ENCODE measurements at regions not wholly inside any gene's neighbourhood (a gene's known extent, or its start where the extent isn't known, plus 50 kb on each side); places are given as distances from the start of the nearest gene placed in this dataset.

DNA sequence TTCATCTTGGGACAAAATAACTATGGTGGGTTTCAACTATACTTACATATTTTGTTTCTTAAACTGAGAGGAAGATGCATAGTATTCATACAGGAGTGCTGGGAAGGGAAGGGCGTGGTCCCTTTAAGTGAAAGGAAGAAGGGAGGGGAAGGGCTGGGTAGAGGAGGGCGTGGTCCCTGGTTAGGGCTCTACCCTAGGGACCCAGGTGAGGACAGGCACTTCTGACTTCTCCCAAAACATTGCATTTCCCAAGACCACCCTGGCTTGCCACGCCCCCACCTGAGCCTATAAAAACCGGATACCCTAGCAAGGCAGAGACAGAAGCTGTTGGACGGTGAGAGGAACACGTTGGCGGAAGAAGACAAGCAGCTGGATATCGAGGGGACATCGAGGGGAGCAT, 157.6 kb upstream of the PLXNA4 start:
- ChIA-PET POLR2A (interaction anchor here (0.7 kb wide), 1 partner anchor 41 kb away, joined by 3 read pairs; no protein-coding TSS in a partner anchor), CTCF (interaction anchor here (0.7 kb wide), 1 partner anchor 169 kb away, joined by 3 read pairs; no protein-coding TSS in a partner anchor)
- Histone ChIP-seq H3K4me1 (ENCODE audit: control extremely low read depth in 1 of 4, control insufficient read depth in 4 of 4, insufficient read depth in 4 of 4, low read length in 3 of 4) (no peaks in the 10 kb centered on the region), H3K4me3 (ENCODE audit: control insufficient read depth in 1 of 7, extremely low read depth in 1 of 7, insufficient read depth in 4 of 7, low read depth in 2 of 7, low read length in 6 of 7) (no peak overlapping the region), H3K36me3 (ENCODE audit: control insufficient read depth in 4 of 4, insufficient read depth in 4 of 4, low read length in 3 of 4) (no peaks in the 10 kb centered on the region), H3K9me3 (ENCODE audit: control extremely low read depth in 1 of 5, control insufficient read depth in 4 of 5, insufficient read depth in 2 of 5, low read depth in 1 of 5, low read length in 4 of 5) (no peaks in the 10 kb centered on the region), H3K27me3 (replicated peaks in 2 of 5; ENCODE audit: control insufficient read depth in 4 of 5, insufficient read depth in 5 of 5, low read length in 4 of 5) (no peaks in the 10 kb centered on the region), H3K27ac (ENCODE audit: insufficient read depth in 1 of 2, low read depth in 1 of 2, low read length in 2 of 2, poor library complexity in 1 of 2, severe bottlenecking in 2 of 2) (no peak overlapping the region)
- 81% methylated on average over 8 of the region's 9 CpGs for WGBS (ENCODE audit: insufficient coverage)
- DNase-seq: no peak

DNA sequence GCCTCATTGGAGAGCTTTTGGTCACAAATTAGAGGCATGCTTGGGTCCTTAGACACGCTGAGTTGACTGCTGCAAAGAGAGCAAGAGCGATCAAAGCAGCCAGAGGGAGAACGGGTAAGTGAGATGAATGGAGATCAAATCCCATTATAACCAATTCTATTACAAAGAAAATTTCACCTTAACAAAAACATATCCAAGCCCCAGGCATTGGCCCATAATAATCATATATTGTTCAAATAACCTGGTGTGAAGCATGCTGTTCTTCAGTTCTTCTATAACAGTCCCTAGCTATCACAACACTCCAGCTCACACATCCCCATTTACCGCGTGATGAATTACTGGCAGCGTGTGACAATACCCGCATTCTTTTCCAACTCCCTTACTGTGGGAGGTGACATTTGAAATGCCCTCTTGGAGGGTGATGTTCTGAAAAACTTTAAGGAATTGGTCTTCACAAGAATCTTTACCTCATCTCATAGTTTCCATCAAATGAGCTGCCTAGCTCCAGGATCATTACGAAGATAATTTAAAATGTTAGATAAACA, 156.1 kb upstream of the PLXNA4 start:
- WGBS (ENCODE audit: insufficient coverage): 86% methylated on average over 4 of the region's 8 CpGs
- H3K27me3 ChIP-seq (replicated peaks in 2 of 5; ENCODE audit: control insufficient read depth in 4 of 5, insufficient read depth in 5 of 5, low read length in 4 of 5): no peaks in the 10 kb centered on the region
- no peak for DNase-seq
- no peaks in the 10 kb centered on the region for H3K9me3 ChIP-seq (ENCODE audit: control extremely low read depth in 1 of 5, control insufficient read depth in 4 of 5, insufficient read depth in 2 of 5, low read depth in 1 of 5, low read length in 4 of 5)
- no peak overlapping the region for H3K4me3 ChIP-seq (ENCODE audit: control insufficient read depth in 1 of 7, extremely low read depth in 1 of 7, insufficient read depth in 4 of 7, low read depth in 2 of 7, low read length in 6 of 7)
- ChIA-PET CTCF (no interaction called here), POLR2A (no interaction called here)
- no peak overlapping the region for H3K27ac ChIP-seq (ENCODE audit: insufficient read depth in 1 of 2, low read depth in 1 of 2, low read length in 2 of 2, poor library complexity in 1 of 2, severe bottlenecking in 2 of 2)
- H3K4me1 ChIP-seq (ENCODE audit: control extremely low read depth in 1 of 4, control insufficient read depth in 4 of 4, insufficient read depth in 4 of 4, low read length in 3 of 4): no peaks in the 10 kb centered on the region
- H3K36me3 ChIP-seq (ENCODE audit: control insufficient read depth in 4 of 4, insufficient read depth in 4 of 4, low read length in 3 of 4): no peaks in the 10 kb centered on the region

DNA sequence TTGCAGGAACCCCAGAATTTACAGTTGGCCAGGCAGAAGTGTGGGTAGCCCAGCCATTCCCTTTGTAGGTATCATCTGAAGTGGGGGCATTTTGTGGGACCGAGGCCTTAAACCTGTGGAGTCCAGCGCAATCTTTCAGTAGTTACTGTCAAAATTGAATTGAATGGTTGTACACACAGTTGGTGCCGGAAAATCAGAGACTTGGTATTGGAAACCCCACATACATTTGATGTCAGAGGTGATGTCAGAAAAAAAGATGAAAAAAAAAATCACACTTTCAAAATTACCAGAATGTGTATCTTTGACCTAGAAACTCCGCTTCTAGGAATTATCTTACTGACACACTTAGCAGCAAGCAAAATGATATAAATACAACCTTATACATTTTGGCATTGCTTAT, 153.8 kb upstream of the PLXNA4 start:
- H3K9me3 ChIP-seq (ENCODE audit: control extremely low read depth in 1 of 5, control insufficient read depth in 4 of 5, insufficient read depth in 2 of 5, low read depth in 1 of 5, low read length in 4 of 5): no peaks in the 10 kb centered on the region
- H3K27ac ChIP-seq (ENCODE audit: insufficient read depth in 1 of 2, low read depth in 1 of 2, low read length in 2 of 2, poor library complexity in 1 of 2, severe bottlenecking in 2 of 2): no peak overlapping the region
- H3K36me3 ChIP-seq (ENCODE audit: control insufficient read depth in 4 of 4, insufficient read depth in 4 of 4, low read length in 3 of 4): no peaks in the 10 kb centered on the region
- ChIA-PET CTCF (no interaction called here), POLR2A (no interaction called here)
- DNase-seq: no peak
- no peak overlapping the region for H3K4me3 ChIP-seq (ENCODE audit: control insufficient read depth in 1 of 7, extremely low read depth in 1 of 7, insufficient read depth in 4 of 7, low read depth in 2 of 7, low read length in 6 of 7)
- H3K27me3 ChIP-seq (replicated peaks in 2 of 5; ENCODE audit: control insufficient read depth in 4 of 5, insufficient read depth in 5 of 5, low read length in 4 of 5): no peaks in the 10 kb centered on the region
- WGBS (ENCODE audit: insufficient coverage): 95% methylated on average over 2 of the region's 4 CpGs
- H3K4me1 ChIP-seq (ENCODE audit: control extremely low read depth in 1 of 4, control insufficient read depth in 4 of 4, insufficient read depth in 4 of 4, low read length in 3 of 4): no peaks in the 10 kb centered on the region

DNA sequence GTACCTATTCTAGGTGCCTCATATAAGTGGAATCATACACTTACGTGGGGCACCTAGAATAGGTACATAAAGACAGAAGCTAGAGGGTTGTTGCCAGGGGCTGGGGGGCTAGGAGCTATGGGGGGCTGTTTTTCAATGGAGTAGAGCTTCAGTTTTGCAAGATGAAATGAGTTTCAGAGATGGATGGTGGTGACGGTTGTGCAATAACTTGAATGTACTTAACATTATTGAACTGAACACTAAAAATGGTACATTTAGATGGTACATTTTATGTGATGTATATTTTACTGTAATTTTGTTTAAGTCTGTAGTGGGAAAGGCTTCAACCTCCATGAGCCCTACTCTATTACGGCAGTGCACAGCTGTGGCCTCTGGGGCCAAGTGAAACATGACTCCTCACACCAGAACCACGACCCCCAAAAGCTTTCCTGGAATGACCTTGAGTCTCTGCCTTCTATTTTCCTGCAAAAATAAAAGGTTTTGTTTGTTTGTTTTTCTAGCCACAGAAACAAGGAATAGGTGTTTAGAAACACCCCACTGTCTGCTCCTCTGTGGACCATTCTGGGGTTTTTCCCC, 147.3 kb upstream of the PLXNA4 start:
- H3K4me3 ChIP-seq (ENCODE audit: control insufficient read depth in 1 of 7, extremely low read depth in 1 of 7, insufficient read depth in 4 of 7, low read depth in 2 of 7, low read length in 6 of 7): no peak overlapping the region
- no peak overlapping the region for H3K27ac ChIP-seq (ENCODE audit: insufficient read depth in 1 of 2, low read depth in 1 of 2, low read length in 2 of 2, poor library complexity in 1 of 2, severe bottlenecking in 2 of 2)
- ChIA-PET CTCF (no interaction called here), POLR2A (no interaction called here)
- peaks cover 1 to 6% (median 4%) of the 10 kb centered on the region in 5 experiments for H3K9me3 ChIP-seq (ENCODE audit: control extremely low read depth in 1 of 5, control insufficient read depth in 4 of 5, insufficient read depth in 2 of 5, low read depth in 1 of 5, low read length in 4 of 5)
- H3K36me3 ChIP-seq (ENCODE audit: control insufficient read depth in 4 of 4, insufficient read depth in 4 of 4, low read length in 3 of 4): no peaks in the 10 kb centered on the region
- no peak for DNase-seq
- H3K4me1 ChIP-seq (ENCODE audit: control extremely low read depth in 1 of 4, control insufficient read depth in 4 of 4, insufficient read depth in 4 of 4, low read length in 3 of 4): no peaks in the 10 kb centered on the region
- no peaks in the 10 kb centered on the region for H3K27me3 ChIP-seq (replicated peaks in 2 of 5; ENCODE audit: control insufficient read depth in 4 of 5, insufficient read depth in 5 of 5, low read length in 4 of 5)
- 100% methylated on average over 2 of the region's 4 CpGs for WGBS (ENCODE audit: insufficient coverage)

DNA sequence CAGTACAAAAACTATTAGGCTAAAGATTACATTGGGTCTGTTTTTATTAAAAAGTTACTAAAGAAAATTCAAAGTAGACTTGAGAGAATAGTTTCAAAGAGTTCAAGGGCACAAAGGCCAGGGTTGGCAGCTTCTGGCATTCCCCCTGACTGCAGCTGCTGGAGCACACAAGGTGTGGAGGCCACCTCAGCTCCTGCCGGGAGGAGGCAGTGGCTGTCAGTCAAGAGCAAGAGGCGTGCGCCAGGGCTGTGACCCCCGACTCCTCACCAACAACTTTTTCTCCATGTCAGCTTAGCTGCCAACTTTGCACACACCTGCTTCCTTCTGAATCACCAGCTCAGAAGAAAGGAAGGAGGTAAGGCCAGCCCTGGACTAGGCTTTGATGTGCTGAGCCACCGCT, 144.6 kb upstream of the PLXNA4 start:
- Histone ChIP-seq H3K36me3 (ENCODE audit: control insufficient read depth in 4 of 4, insufficient read depth in 4 of 4, low read length in 3 of 4) (no peaks in the 10 kb centered on the region), H3K4me3 (ENCODE audit: control insufficient read depth in 1 of 7, extremely low read depth in 1 of 7, insufficient read depth in 4 of 7, low read depth in 2 of 7, low read length in 6 of 7) (no peak overlapping the region), H3K9me3 (ENCODE audit: control extremely low read depth in 1 of 5, control insufficient read depth in 4 of 5, insufficient read depth in 2 of 5, low read depth in 1 of 5, low read length in 4 of 5) (peaks cover 1 to 9% (median 5%) of the 10 kb centered on the region in 5 experiments), H3K27me3 (replicated peaks in 2 of 5; ENCODE audit: control insufficient read depth in 4 of 5, insufficient read depth in 5 of 5, low read length in 4 of 5) (no peaks in the 10 kb centered on the region), H3K27ac (ENCODE audit: insufficient read depth in 1 of 2, low read depth in 1 of 2, low read length in 2 of 2, poor library complexity in 1 of 2, severe bottlenecking in 2 of 2) (no peak overlapping the region), H3K4me1 (ENCODE audit: control extremely low read depth in 1 of 4, control insufficient read depth in 4 of 4, insufficient read depth in 4 of 4, low read length in 3 of 4) (no peaks in the 10 kb centered on the region)
- ChIA-PET CTCF (no interaction called here), POLR2A (no interaction called here)
- DNase-seq: no peak
- WGBS (ENCODE audit: insufficient coverage): 90% methylated on average over 2 of the region's 5 CpGs

DNA sequence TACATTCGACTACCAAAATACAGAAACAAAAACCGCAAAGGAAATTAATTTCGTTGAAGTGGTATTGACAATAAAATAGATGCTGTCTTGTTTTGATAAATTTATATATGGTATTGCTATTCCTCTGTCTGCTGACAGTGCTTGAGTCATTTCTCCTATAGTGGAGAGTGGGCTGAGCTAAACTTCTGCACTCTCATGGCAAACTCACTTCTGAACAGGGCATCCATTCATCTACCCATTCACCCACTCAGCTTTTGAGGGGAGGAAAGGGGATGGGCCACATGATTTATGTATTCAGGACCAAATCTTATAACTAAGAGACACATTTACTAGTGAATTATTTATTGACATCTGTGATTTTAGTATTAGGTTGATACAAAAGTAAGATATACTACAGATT, 137.6 kb upstream of the PLXNA4 start:
- POLR2A ChIA-PET: no interaction called here
- Histone ChIP-seq H3K4me1 (ENCODE audit: control extremely low read depth in 1 of 4, control insufficient read depth in 4 of 4, insufficient read depth in 4 of 4, low read length in 3 of 4) (no peaks in the 10 kb centered on the region), H3K4me3 (ENCODE audit: control insufficient read depth in 1 of 7, extremely low read depth in 1 of 7, insufficient read depth in 4 of 7, low read depth in 2 of 7, low read length in 6 of 7) (no peak overlapping the region), H3K9me3 (ENCODE audit: control extremely low read depth in 1 of 5, control insufficient read depth in 4 of 5, insufficient read depth in 2 of 5, low read depth in 1 of 5, low read length in 4 of 5) (peaks cover 0 to 5% (median 2%) of the 10 kb centered on the region in 5 experiments), H3K27me3 (replicated peaks in 2 of 5; ENCODE audit: control insufficient read depth in 4 of 5, insufficient read depth in 5 of 5, low read length in 4 of 5) (no peaks in the 10 kb centered on the region), H3K36me3 (ENCODE audit: control insufficient read depth in 4 of 4, insufficient read depth in 4 of 4, low read length in 3 of 4) (no peaks in the 10 kb centered on the region), H3K27ac (ENCODE audit: insufficient read depth in 1 of 2, low read depth in 1 of 2, low read length in 2 of 2, poor library complexity in 1 of 2, severe bottlenecking in 2 of 2) (no peak overlapping the region)
- DNase-seq: no peak
- CTCF ChIA-PET: no interaction called here
- WGBS (ENCODE audit: insufficient coverage): 97% methylated on average over 3 of the region's 3 CpGs

DNA sequence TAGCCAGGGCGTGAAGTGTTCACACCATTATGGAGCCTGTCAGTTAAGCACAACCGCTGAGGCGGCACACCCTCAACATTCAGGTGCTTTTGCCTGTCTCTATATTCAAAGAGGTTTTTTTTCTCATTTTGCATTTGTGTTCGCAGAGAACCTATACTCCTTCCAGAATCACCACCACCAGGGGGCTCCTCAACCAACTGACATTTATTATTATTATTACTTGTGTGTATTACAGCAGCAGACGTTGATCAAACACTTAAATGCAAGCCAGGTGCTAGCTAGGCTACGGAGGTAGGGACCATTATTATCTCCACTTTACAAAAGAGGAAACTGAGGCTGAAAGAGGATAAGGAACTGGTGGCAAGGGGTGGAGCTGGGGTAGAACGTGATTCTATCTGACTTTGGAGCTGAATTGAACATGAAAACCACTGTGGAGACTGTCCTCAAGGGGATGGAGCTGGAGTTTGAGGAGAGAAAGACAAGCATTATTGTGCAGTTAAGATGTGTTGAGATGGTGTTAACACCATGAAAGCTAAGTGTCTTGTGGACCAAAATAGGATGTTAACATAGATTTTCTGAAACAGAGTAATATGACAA, 133.8 kb upstream of the PLXNA4 start:
- Histone ChIP-seq H3K27ac (ENCODE audit: insufficient read depth in 1 of 2, low read depth in 1 of 2, low read length in 2 of 2, poor library complexity in 1 of 2, severe bottlenecking in 2 of 2) (no peak overlapping the region), H3K36me3 (ENCODE audit: control insufficient read depth in 4 of 4, insufficient read depth in 4 of 4, low read length in 3 of 4) (no peaks in the 10 kb centered on the region), H3K9me3 (ENCODE audit: control extremely low read depth in 1 of 5, control insufficient read depth in 4 of 5, insufficient read depth in 2 of 5, low read depth in 1 of 5, low read length in 4 of 5) (no peaks in the 10 kb centered on the region), H3K27me3 (replicated peaks in 2 of 5; ENCODE audit: control insufficient read depth in 4 of 5, insufficient read depth in 5 of 5, low read length in 4 of 5) (no peaks in the 10 kb centered on the region), H3K4me1 (ENCODE audit: control extremely low read depth in 1 of 4, control insufficient read depth in 4 of 4, insufficient read depth in 4 of 4, low read length in 3 of 4) (peaks cover 0 to 8% (median 7%) of the 10 kb centered on the region in 4 experiments), H3K4me3 (ENCODE audit: control insufficient read depth in 1 of 7, extremely low read depth in 1 of 7, insufficient read depth in 4 of 7, low read depth in 2 of 7, low read length in 6 of 7) (no peak overlapping the region)
- CTCF ChIA-PET: interaction anchor here (1.3 kb wide), 1 partner anchor 30 kb away, joined by 4 read pairs; no protein-coding TSS in a partner anchor
- POLR2A ChIA-PET: interaction anchor here (0.6 kb wide), 1 partner anchor 8 kb away, joined by 3 read pairs; no protein-coding TSS in a partner anchor
- 78% methylated on average over 4 of the region's 7 CpGs for WGBS (ENCODE audit: insufficient coverage)
- peak in 2 of 3 donors; percentile 10 to 14 for DNase-seq

All from common myeloid progenitor, CD34-positive (primary cell).